NT2/D1 (cell line): ENCODE measurements at regions not wholly inside any gene's neighbourhood (a gene's known extent, or its start where the extent isn't known, plus 50 kb on each side); places are given as distances from the start of the nearest gene placed in this dataset.

Experiments used
- SUZ12 ChIP-seq: IDR thresholded peaks from 2 replicates; pipeline ENCODE4 v1.6.1; 2011; ENCODE audit not compliant: insufficient read length, insufficient read depth; ENCODE audit errors: extremely low read depth
- YY1 ChIP-seq: IDR thresholded peaks from 2 replicates; pipeline ENCODE4 v1.6.1; 2011; ENCODE audit not compliant: insufficient read length, insufficient read depth

DNA sequence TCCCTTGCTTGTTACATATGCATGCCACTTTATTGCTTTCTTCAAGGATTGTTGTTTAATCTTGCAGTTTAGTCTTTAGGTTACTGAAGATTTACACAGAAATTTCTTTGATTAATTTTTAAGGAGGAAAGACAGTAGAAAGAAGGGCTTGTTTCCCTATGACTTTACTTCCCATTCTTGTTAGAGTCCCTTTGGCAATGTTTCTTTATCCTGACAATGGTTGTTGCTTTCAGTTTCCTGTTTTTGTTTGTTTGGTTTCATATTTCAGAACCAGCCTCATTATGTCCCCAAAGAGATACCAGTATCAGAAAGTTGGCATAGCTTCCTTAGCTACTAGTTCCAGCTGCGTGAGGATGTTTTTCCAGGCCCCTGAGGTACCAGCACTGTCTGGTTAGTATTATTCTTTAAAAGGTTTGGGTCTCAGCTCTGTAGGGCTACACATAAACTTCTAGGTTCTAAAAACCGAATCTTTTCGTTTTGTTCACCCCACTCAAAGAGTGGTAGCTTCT, 61.3 kb upstream of the UNC5C start:
- TF ChIP-seq YY1: no peak
- TF ChIP-seq SUZ12: no peak
